Endodermal cell (in vitro differentiated cells): ENCODE measurements at regions not wholly inside any gene's neighbourhood (a gene's known extent, or its start where the extent isn't known, plus 50 kb on each side); places are given as distances from the start of the nearest gene placed in this dataset.
"Not testable (repeated sequence)": the region's sequence is repeated elsewhere in the genome, so short reads cannot be mapped to it uniquely, and the experiment has no call there.

Experiments used
- DNase-seq: peaks from one replicate; pipeline ENCODE4 v3.0.0-alpha.2; 2017
- H3K27ac ChIP-seq: 2 replicates; pipeline ENCODE4 v1.5.1; 2013; ENCODE audit warnings: mild to moderate bottlenecking, low read depth, low read length, moderate library complexity
- H3K27me3 ChIP-seq: 2 replicates; pipeline ENCODE4 v1.6.1; 2013; ENCODE audit warnings: mild to moderate bottlenecking, low read length, moderate library complexity; ENCODE audit not compliant: insufficient read depth, control insufficient read depth, poor library complexity, severe bottlenecking
- H3K36me3 ChIP-seq: 2 replicates; pipeline ENCODE4 v1.7.0; 2013; ENCODE audit warnings: mild to moderate bottlenecking, low read length, moderate library complexity; ENCODE audit not compliant: control insufficient read depth, insufficient read depth
- H3K4me1 ChIP-seq: one replicate; pipeline ENCODE4 v1.7.0; 2013; ENCODE audit warnings: low read length; ENCODE audit not compliant: control insufficient read depth, insufficient read depth
- H3K4me3 ChIP-seq: 2 replicates; pipeline ENCODE4 v1.5.1; 2013; ENCODE audit warnings: mild to moderate bottlenecking, low read length, moderate library complexity
- H3K9ac ChIP-seq: 2 replicates; pipeline ENCODE4 v1.6.1; 2013; ENCODE audit warnings: mild to moderate bottlenecking, low read length, moderate library complexity; ENCODE audit not compliant: poor library complexity, severe bottlenecking; ENCODE audit errors: extremely low read depth
- H3K9me3 ChIP-seq: 2 replicates; pipeline ENCODE4 v1.6.1; 2013; ENCODE audit warnings: mild to moderate bottlenecking, low read length, moderate library complexity; ENCODE audit not compliant: control insufficient read depth
- H3K27ac Mint-ChIP-seq: 2 replicates; pipeline ENCODE4 v1.8.0; 2020; ENCODE audit warnings: mixed read lengths
- H3K27me3 Mint-ChIP-seq: 2 replicates; pipeline ENCODE4 v1.8.0; 2021; ENCODE audit warnings: mild to moderate bottlenecking, mixed read lengths; ENCODE audit not compliant: insufficient read depth
- H3K36me3 Mint-ChIP-seq: 2 replicates; pipeline ENCODE4 v1.8.0; 2020; ENCODE audit warnings: low read depth, mixed read lengths
- H3K4me1 Mint-ChIP-seq: 2 replicates; pipeline ENCODE4 v1.8.0; 2020; ENCODE audit warnings: mixed read lengths
- H3K4me3 Mint-ChIP-seq: 2 replicates; pipeline ENCODE4 v1.8.0; 2020; ENCODE audit warnings: mild to moderate bottlenecking, moderate library complexity, mixed read lengths
- H3K9me3 Mint-ChIP-seq: 2 replicates; pipeline ENCODE4 v1.8.0; 2020; ENCODE audit warnings: mild to moderate bottlenecking, mixed read lengths
- WGBS, 2 experiments: methylation state at CpG; one replicate each; pipeline versions ENCODE4 v1.1.5 to v1.1.7; 2013; ENCODE audit warnings: missing lambda C conversion rate in 2 of 2, mixed read lengths in 1 of 2; ENCODE audit not compliant: insufficient coverage in 1 of 2, insufficient read length in 1 of 2; 5-methylcytosine and 5-hydroxymethylcytosine counted together
- TF ChIP-seq, protein P1 (sequence below): fragments of 200-600 bp; sonication (generic); conservative IDR thresholded peaks from 2 replicates; pipeline ENCODE4 v1.5.0; 2021; ENCODE audit warnings: antibody characterized with exemption, mild to moderate bottlenecking

DNA sequence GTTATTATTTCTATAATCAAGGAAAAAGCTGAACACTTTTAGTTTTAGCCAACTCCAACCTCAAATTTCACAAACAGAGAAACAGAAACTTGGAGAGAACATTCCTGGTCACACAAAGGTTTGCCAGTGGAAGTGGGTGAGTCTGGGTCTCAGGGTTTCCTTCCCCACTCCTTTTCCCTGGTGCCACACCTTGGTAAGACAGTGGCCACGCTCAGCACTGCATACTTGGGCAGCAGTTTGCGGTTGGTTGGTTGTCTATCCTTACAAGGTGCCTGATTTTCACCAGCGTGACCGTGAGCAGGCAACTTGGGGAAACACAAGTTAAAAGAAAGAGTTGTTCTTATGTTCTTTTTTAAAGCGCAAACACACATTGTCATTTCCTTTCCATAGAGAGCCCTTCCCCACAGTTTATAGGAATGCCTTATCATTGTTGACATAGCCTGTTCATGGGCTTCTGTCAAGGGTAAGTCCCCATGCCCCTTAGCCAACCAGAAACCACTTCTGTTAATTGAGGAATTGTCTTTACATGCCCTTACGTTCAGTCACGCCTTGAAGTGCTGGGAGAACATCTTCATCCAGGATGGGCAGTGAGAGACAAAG, 82.2 kb downstream of the RIN2 start:
- Histone ChIP-seq H3K27ac (no peak overlapping the region), H3K9ac (no peak overlapping the region), H3K27me3 (no peaks in the 10 kb centered on the region), H3K9me3 (peaks cover 15% of the 10 kb centered on the region), H3K4me1 (no peaks in the 10 kb centered on the region), H3K4me3 (no peak overlapping the region), H3K36me3 (peaks cover 3% of the 10 kb centered on the region)
- Mint-ChIP-seq H3K4me3 (no peak overlapping the region), H3K36me3 (peaks cover 4% of the 10 kb centered on the region), H3K27me3 (peaks cover under 1% of the 10 kb centered on the region), H3K9me3 (peaks cover 14% of the 10 kb centered on the region), H3K4me1 (no peaks in the 10 kb centered on the region), H3K27ac (no peak overlapping the region)
- TF ChIP-seq, protein P1, sequence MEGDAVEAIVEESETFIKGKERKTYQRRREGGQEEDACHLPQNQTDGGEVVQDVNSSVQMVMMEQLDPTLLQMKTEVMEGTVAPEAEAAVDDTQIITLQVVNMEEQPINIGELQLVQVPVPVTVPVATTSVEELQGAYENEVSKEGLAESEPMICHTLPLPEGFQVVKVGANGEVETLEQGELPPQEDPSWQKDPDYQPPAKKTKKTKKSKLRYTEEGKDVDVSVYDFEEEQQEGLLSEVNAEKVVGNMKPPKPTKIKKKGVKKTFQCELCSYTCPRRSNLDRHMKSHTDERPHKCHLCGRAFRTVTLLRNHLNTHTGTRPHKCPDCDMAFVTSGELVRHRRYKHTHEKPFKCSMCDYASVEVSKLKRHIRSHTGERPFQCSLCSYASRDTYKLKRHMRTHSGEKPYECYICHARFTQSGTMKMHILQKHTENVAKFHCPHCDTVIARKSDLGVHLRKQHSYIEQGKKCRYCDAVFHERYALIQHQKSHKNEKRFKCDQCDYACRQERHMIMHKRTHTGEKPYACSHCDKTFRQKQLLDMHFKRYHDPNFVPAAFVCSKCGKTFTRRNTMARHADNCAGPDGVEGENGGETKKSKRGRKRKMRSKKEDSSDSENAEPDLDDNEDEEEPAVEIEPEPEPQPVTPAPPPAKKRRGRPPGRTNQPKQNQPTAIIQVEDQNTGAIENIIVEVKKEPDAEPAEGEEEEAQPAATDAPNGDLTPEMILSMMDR: no peak
- DNase-seq: no peak
- 92 to 100% methylated on average over 4 to 7 of the region's 7 CpGs for WGBS, 2 experiments

DNA sequence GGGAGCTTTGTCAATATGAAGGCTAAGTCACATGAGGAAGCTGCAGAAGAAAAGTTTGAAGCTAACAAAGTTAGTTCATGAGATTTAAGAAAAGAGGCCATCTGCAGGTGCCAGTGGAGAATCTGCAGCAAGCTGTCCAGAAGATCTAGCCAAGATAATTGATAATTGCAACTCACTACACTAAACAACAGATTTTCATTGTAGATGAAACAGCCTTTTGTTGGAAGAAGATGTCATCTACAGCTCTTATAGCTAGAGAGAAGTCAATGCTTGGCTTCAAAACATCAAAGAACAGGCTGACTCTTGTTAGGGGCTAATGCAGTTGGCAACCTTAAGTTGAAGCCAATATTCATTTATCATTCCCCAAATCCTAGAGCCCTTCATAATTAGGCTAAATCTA, 83.7 kb downstream of the RIN2 start:
- no peaks in the 10 kb centered on the region for H3K27me3 ChIP-seq
- peaks cover 3% of the 10 kb centered on the region for H3K36me3 ChIP-seq
- no peaks in the 10 kb centered on the region for H3K4me1 ChIP-seq
- Mint-ChIP-seq H3K9me3 (peaks cover 16% of the 10 kb centered on the region), H3K4me1 (no peaks in the 10 kb centered on the region), H3K27ac (no peak overlapping the region), H3K27me3 (peaks cover 9% of the 10 kb centered on the region), H3K36me3 (peaks cover 4% of the 10 kb centered on the region), H3K4me3 (no peak overlapping the region)
- H3K4me3 ChIP-seq: no peak overlapping the region
- peaks cover 15% of the 10 kb centered on the region for H3K9me3 ChIP-seq
- no peak overlapping the region for H3K27ac ChIP-seq
- no peak overlapping the region for H3K9ac ChIP-seq
- TF ChIP-seq, protein P1: no peak
- no peak for DNase-seq

DNA sequence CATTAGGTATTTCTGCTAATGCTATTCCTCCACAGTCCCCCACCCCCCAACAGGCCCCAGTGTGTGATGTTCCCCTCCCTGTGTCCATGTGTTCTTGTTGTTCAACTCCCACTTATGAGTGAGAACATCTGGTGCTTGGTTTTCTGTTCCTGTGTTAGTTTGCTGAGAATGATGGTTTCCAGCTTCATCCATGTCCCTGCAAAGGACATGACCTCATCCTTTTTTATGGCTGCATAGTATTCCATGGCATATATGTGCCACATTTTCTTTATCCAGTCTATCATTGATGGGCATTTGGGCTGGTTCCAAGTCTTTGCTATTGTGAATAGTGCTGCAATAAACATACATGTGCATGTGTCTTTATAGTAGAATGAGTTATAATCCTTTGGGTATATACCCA, 86.8 kb downstream of the RIN2 start:
- not testable (repeated sequence) for H3K27me3 Mint-ChIP-seq, H3K27ac ChIP-seq, DNase-seq, H3K9ac ChIP-seq, H3K4me3 Mint-ChIP-seq, H3K36me3 ChIP-seq, H3K27me3 ChIP-seq, H3K27ac Mint-ChIP-seq, H3K4me3 ChIP-seq, H3K4me1 Mint-ChIP-seq, H3K4me1 ChIP-seq, H3K36me3 Mint-ChIP-seq
- H3K9me3 ChIP-seq: peaks cover 15% of the 10 kb centered on the region
- peaks cover 16% of the 10 kb centered on the region for H3K9me3 Mint-ChIP-seq

DNA sequence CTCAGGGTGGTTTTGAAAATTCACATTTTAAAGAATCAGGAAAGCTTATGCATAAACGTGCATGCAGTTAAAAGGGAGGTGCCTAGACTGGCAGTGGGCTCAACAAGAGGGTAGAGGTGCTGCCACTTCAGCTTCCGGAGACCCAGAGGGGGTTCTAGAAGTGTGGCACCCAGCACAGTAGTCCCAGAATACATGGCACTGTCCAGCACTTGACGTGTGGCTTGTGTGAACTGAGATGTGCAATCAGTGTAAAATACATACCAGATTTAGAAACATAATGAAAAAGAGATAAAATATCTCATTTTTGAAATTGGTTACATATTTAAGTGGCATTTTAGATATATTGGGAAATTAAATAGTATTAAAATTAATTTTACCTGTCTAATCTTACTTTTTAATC, 89.3 kb downstream of the RIN2 start:
- Mint-ChIP-seq H3K27me3 (peaks cover 9% of the 10 kb centered on the region), H3K4me1 (peaks cover 3% of the 10 kb centered on the region), H3K4me3 (no peak overlapping the region), H3K36me3 (peaks cover 4% of the 10 kb centered on the region), H3K27ac (no peak overlapping the region), H3K9me3 (peaks cover 10% of the 10 kb centered on the region)
- peaks cover 6% of the 10 kb centered on the region for H3K9me3 ChIP-seq
- H3K36me3 ChIP-seq: no peaks in the 10 kb centered on the region
- no peak overlapping the region for H3K9ac ChIP-seq
- no peak for DNase-seq
- WGBS, 2 experiments: 82 to 94% methylated on average over 2 of the region's 3 CpGs
- TF ChIP-seq, protein P1: no peak
- no peak overlapping the region for H3K27ac ChIP-seq
- H3K4me1 ChIP-seq: no peaks in the 10 kb centered on the region
- H3K27me3 ChIP-seq: no peaks in the 10 kb centered on the region
- H3K4me3 ChIP-seq: no peak overlapping the region
